Keratinocyte (primary cell): ENCODE measurements at regions not wholly inside any gene's neighbourhood (a gene's known extent, or its start where the extent isn't known, plus 50 kb on each side); places are given as distances from the start of the nearest gene placed in this dataset.

Source experiments
- CTCF ChIP-seq, 3 experiments: IDR thresholded peaks in 1 of 3; conservative IDR thresholded peaks in 1 of 3; optimal IDR thresholded peaks in 1 of 3; 2 replicates in 2 of 3; 3 replicates in 1 of 3; pipeline versions ENCODE3 to v1.5.1; 2011; ENCODE audit warnings: low read length in 3 of 3, mild to moderate bottlenecking in 3 of 3, moderate library complexity in 2 of 3, control low read depth in 1 of 3, inconsistent platforms in 1 of 3; ENCODE audit not compliant: insufficient read depth in 2 of 3; ENCODE audit errors: extremely low read depth in 1 of 3
- EZH2 ChIP-seq: IDR thresholded peaks from one replicate; pipeline ENCODE4 v1.6.1; 2012; ENCODE audit warnings: inconsistent platforms, mild to moderate bottlenecking, low read length, moderate library complexity

DNA sequence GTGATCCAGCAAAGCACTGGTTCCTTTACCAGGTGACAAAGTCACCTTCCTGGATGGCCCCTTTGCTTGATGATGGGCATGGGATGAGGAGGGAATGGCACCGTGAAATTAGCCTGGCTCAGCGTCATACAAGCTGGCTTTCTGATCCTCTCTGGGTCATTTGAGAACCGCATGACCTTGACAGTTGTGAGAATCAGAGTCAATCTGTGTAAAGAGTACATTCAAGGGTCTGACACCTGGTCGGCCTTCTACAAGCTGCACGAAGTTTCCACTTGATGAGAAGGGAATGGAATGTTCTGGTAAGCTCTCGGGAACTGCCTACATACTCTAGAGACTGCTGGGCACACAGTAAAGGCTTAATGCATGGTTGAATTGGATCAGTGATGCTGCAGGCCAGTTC lies 319.8 kb upstream of the TLE3 start:
- TF ChIP-seq CTCF (optimal IDR thresholded peaks at IDR 0.05 in 1 of 3, IDR thresholded peaks at IDR 0.05 in 1 of 3, conservative IDR thresholded peaks at IDR 0.05 in 1 of 3; ENCODE audit: extremely low read depth in 1 of 3, insufficient read depth in 2 of 3, low read length in 3 of 3) (no peak), EZH2 (no peak)
